Spinal cord (tissue), 9 donors: ENCODE measurements at regions not wholly inside any gene's neighbourhood (a gene's known extent, or its start where the extent isn't known, plus 50 kb on each side); places are given as distances from the start of the nearest gene placed in this dataset.
A peak's percentile ranks its signal among the peaks of the same experiment; 100 is the strongest.
"Not testable (repeated sequence)": the region's sequence is repeated elsewhere in the genome, so short reads cannot be mapped to it uniquely, and the experiment has no call there.

Experiments used
- DNase-seq, 6 donors: peaks; one replicate each; pipeline versions ENCODE4 v3.0.0 to v3.0.0-alpha.2; 2013 to 2015; ENCODE audit warnings: low spot score in 6 of 6, low read depth in 4 of 6
- H3K27ac ChIP-seq: one replicate; pipeline ENCODE4 v1.5.1; 2013; ENCODE audit warnings: low read depth, low read length, control low read depth
- H3K27me3 ChIP-seq: one replicate; pipeline ENCODE4 v1.6.1; 2013; ENCODE audit warnings: low read length; ENCODE audit not compliant: control insufficient read depth, insufficient read depth
- H3K36me3 ChIP-seq: one replicate; pipeline ENCODE4 v1.6.1; 2013; ENCODE audit warnings: low read length; ENCODE audit not compliant: control insufficient read depth, insufficient read depth
- H3K4me1 ChIP-seq: one replicate; pipeline ENCODE4 v1.6.1; 2013; ENCODE audit warnings: low read length; ENCODE audit not compliant: control insufficient read depth, insufficient read depth
- H3K4me3 ChIP-seq: one replicate; pipeline ENCODE4 v1.5.1; 2013; ENCODE audit warnings: low read depth, low read length, control low read depth
- H3K9me3 ChIP-seq: one replicate; pipeline ENCODE4 v1.6.1; 2013; ENCODE audit warnings: low read length; ENCODE audit not compliant: control insufficient read depth, insufficient read depth
- WGBS: methylation state at CpG from one replicate; pipeline ENCODE4 v1.1.5; 2013; ENCODE audit warnings: missing lambda C conversion rate; ENCODE audit not compliant: insufficient coverage; 5-methylcytosine and 5-hydroxymethylcytosine counted together
- donor health status: healthy.

DNA sequence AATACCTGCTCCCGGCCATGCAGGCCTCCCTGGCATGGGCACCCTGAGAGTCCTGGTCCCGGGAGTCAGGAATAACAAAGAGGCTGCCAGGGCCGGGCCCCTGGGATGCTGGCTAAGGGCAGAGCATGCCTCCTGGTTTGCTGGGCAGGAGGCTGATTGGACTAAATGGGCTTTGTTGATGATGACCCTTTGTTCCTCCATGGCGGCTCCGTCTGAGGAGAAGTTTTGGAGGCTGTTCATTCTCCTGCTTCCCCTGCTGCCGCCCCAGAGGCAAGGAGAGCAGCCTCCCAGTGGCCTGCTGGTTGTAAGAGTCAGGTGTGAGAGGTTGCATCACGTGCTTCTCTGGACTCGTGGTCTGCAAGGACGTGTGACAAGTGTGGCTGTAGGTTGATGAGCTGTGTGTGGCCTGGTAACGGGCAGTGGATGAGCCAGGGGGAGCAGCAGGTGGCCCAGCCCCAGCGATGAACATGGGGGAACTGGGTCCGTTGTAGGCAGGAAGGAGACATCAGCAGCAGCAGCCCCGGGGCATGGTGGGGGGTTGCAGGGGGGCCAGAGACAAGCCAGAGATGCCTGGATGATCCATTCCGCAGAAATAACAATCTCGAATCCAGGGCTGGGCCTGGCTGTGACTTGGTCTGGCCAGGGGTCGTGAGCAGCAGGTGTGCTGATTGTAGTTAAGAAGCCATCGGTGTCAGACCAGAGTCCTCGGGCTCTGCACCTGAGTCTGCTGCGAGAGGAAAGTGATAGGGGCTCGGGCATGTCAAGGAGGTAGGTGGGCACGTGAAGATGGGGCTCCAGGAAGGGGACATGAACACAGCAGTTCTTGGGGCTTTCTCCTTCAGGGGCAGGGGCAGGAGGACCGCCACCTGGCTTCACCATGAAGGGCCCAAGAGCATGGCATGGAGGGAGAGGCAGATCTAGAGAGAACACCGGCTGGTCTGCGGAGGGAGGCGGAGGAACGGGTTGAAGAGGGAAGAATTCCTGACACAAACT lies 101.4 kb downstream of the TNFRSF13B start:
- WGBS: 89% methylated on average over 21 of the region's 26 CpGs
- no peaks in the 10 kb centered on the region for H3K36me3 ChIP-seq
- H3K9me3 ChIP-seq: no peaks in the 10 kb centered on the region
- DNase-seq: no peak
- H3K4me1 ChIP-seq: peaks cover 17% of the 10 kb centered on the region
- no peak overlapping the region for H3K27ac ChIP-seq
- no peak overlapping the region for H3K4me3 ChIP-seq
- H3K27me3 ChIP-seq: no peaks in the 10 kb centered on the region

DNA sequence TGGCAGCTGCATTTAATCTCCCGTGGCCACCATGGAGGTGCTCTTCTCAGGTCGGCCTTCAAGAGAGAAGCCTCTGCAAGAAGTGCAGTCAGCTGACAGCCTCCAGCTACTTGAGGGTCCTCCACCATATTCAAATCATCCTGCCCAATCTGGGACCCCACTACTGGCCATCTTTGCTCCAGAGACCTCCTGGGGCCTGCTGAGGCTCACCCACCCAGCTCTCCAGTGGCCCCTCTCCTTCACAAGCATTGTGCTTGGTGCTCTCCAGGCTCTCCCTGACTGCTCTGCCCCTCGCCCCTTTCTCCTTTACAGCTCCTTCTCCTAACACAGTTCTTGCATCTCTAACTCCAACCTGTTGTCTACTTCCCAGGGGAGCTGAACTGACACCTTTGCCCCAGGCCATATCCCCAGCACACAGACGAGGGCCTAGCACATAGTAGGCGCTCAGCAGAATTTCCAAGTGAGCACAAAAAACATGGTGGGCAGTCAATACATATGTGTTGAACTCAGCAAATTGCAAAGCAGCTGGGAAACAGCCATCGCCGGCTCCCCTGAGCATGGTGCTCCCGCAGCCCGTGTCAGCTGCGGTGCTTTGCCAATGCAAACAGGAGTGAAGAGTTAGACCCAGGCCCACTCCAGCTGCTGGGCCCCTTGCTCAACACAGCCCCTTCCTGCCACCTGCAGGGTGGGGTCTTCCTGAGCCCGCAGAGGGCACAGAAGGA lies 102.2 kb downstream of the TNFRSF13B start:
- 91% methylated on average over 5 of the region's 11 CpGs for WGBS

DNA sequence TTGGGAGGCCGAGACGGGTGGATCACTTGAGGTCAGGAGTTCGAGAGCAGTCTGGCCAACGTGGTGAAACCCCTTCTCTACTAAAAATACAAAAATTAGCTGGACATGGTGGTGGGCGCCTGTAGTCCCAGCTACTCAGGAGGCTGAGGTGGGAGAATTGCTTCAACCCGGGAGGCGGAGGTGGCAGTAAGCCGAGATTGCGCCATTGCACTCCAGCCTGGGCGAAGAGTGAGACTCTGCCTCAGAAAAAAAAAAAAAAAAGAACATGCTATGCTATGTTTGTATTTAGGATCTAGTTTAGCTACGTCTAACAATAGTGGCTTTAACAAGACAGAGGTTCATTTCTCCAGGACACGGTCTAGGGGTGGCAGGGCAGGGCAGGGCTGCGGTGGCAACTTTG lies 103.3 kb downstream of the TNFRSF13B start:
- 100% methylated on average over 5 of the region's 13 CpGs for WGBS
- H3K9me3 ChIP-seq, DNase-seq, H3K27ac ChIP-seq, H3K4me3 ChIP-seq, H3K27me3 ChIP-seq, H3K36me3 ChIP-seq: not testable (repeated sequence)
- H3K4me1 ChIP-seq: peaks cover 17% of the 10 kb centered on the region

More for the DNA sequence above, 102.2 kb downstream of the TNFRSF13B start:
- H3K4me3 ChIP-seq, H3K27me3 ChIP-seq, H3K36me3 ChIP-seq, H3K9me3 ChIP-seq, DNase-seq, H3K27ac ChIP-seq: not testable (repeated sequence)
- H3K4me1 ChIP-seq: peaks cover 17% of the 10 kb centered on the region

DNA sequence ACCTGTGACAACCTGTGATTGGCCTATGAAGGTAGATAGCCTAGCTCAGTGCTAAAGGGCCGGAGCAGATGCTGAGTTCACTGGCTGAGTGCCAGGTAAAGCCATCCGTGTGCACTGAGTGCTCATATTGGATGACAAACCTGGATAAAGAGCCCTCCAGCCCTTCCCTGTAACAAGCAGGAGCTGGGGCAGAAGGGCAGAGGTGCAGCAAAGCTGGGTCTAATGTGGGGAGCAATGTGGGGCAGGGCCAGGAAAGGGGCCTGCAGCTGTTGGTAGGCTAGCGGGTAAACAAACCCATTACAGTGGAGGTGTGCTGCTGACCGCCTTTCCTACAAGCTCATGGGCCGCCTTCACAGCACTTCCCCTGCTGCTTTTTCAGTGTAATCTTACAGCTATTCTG lies 104.4 kb downstream of the TNFRSF13B start:
- not testable (repeated sequence) for DNase-seq, H3K9me3 ChIP-seq, H3K4me3 ChIP-seq, H3K36me3 ChIP-seq, H3K27me3 ChIP-seq, H3K27ac ChIP-seq, H3K4me1 ChIP-seq
- no CpG with 5 or more reads among the region's 5 CpGs for WGBS

DNA sequence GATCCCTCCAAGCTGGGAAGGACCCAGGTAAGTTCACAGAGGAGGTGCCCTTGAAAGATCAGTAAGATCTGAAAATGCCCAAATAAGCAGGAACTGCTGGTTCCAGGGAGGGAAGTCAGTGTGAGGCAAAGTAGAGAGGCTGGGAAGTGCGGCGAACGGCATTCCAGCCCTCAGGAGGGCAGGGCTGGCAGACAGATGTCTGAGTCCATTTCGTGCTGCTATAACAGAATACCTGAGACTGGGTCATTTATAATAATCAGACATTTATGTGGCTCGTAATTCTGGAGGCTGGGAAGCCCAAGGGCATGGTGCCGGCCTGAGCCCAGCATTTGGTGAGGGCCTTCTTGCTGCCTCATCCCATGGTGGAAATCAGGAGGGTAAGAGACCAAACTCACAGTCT lies 105.1 kb downstream of the TNFRSF13B start:
- H3K36me3 ChIP-seq, DNase-seq, H3K27me3 ChIP-seq, H3K4me3 ChIP-seq, H3K9me3 ChIP-seq, H3K4me1 ChIP-seq, H3K27ac ChIP-seq: not testable (repeated sequence)
- WGBS: 89% methylated on average over 3 of the region's 6 CpGs

DNA sequence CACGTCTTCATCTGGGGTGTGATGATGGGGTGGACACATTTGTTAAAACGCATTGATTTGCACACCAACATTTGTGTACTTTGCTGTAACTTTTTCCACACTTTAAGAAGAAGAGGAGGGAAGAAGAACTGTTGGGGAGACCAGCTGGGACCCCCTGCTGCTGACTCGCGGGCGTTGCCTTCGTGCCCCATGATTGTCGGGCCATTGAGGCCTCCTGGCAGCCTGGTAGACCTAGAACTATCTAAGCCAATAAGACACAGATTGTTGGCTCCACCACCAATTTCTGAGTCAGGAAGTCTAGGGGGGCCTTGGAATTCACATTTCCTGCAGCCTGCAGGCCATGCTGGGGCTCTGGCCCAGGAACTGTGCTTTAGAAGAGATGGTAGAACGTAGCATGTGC lies 105.5 kb downstream of the TNFRSF13B start:
- H3K9me3 ChIP-seq: no peaks in the 10 kb centered on the region
- WGBS: 97% methylated on average over 2 of the region's 8 CpGs
- H3K36me3 ChIP-seq: no peaks in the 10 kb centered on the region
- peaks cover 4% of the 10 kb centered on the region for H3K4me1 ChIP-seq
- H3K27me3 ChIP-seq: no peaks in the 10 kb centered on the region
- no peak overlapping the region for H3K27ac ChIP-seq
- no peak overlapping the region for H3K4me3 ChIP-seq
- no peak for DNase-seq

DNA sequence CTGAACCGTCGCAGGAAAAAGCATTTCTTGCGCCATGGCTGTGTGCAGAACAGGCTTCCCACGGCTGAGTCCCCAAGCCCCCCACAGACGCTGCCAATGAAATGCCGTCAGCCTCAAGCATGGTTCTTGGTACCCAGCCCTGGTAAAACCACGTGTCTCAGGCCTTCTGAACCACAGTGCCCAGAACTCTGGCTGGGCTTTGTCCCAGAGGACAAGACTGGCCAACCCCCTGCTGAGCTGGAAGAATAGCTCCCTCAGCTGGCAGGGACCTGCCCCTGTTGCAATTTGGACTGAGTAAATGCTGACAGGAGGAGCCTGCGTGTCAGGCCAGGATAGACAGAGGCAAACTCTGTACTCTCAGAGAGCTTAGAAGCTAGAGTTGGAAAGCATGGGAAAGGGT lies 106.2 kb downstream of the TNFRSF13B start:
- not testable (repeated sequence) for H3K9me3 ChIP-seq, H3K27me3 ChIP-seq, H3K4me1 ChIP-seq, H3K4me3 ChIP-seq, H3K36me3 ChIP-seq, H3K27ac ChIP-seq
- peak in 1 of 6 donors; percentile 23 for DNase-seq
- 40% methylated on average over 1 of the region's 8 CpGs for WGBS

DNA sequence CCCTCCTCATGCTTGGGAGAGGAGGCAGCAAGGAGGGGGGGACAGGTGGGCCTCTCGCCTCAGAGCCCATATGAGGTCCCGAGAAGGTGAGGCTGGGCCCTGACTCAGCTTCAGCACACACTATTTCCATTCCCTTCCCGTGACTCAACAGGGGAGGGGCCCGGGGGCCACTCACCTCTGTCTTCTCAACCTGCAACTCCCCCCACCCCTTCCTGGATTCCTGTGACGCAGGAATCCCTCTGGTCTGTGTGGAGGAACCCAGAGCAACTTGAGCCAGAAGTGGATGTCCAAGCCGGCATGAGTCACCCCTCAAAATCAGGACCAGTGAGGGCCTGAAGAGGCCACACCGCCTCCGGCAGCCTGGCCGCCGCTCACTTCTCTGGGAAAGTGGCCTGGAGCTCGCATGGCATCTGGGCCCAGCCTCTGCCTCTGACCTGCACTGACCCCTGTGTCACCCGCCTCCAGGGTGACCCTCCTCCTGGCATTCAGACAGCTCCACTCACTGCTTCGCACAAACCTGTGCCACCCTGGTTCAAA lies 106.8 kb downstream of the TNFRSF13B start:
- H3K27me3 ChIP-seq, H3K4me3 ChIP-seq, H3K4me1 ChIP-seq, H3K27ac ChIP-seq, H3K9me3 ChIP-seq, H3K36me3 ChIP-seq, DNase-seq: not testable (repeated sequence)
- WGBS: no CpG with 5 or more reads among the region's 13 CpGs

DNA sequence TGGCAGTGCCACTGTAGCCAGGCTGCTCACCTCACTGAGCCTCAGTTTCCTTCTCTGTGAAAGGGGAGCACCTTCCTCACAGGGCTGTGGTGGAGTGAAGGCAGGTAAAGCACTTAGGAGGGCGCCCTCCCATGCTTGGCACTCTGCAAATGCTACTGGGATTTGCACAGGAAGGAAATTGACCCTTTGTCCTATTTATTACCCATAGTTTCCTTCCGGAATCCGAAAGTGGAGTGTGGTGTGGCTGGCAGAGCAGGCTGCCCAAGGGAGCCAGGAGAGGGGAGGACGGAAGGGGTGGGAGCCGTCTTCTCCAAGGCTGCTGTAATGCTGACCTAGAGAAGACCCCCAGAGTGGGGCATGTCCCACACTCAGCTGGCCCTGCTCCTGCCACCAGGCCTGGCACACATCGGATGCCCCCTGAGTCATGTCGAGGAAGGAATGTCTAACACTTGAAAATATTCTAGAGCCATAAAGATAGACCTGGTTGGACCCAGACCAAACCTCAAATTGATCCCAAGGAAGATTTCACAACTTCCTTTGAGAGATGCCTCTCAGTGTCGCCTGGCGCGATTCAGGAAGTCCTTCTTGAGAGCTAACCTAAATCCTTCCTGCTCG lies 107.3 kb downstream of the TNFRSF13B start:
- not testable (repeated sequence) for H3K36me3 ChIP-seq, H3K27me3 ChIP-seq, H3K27ac ChIP-seq, H3K9me3 ChIP-seq, DNase-seq, H3K4me1 ChIP-seq, H3K4me3 ChIP-seq
- no CpG with 5 or more reads among the region's 11 CpGs for WGBS
